ENCODE measurements at regions not wholly inside any gene's neighbourhood (a gene's known extent, or its start where the extent isn't known, plus 50 kb on each side); places are given as distances from the start of the nearest gene placed in this dataset.

GRCh38 chr9:88828492-88828974 lies 162.7 kb upstream of the S1PR3 start:
- Histone ChIP-seq H3K14ac (ENCODE audit: insufficient read depth, low read length) (no peak overlapping the region), H3K56ac (ENCODE audit: insufficient read length, low read depth, low read length) (no peak overlapping the region), H2BK120ac (ENCODE audit: low read depth, low read length, poor library complexity, severe bottlenecking) (no peak overlapping the region), H2BK15ac (ENCODE audit: low read depth, low read length) (no peak overlapping the region), H3K79me2 (ENCODE audit: insufficient read depth, low read length) (no peaks in the 10 kb centered on the region), H3K27ac (ENCODE audit: insufficient read length, low read depth, low read length) (no peak overlapping the region), H2AFZ (ENCODE audit: low read length) (no peak overlapping the region), H4K8ac (replicated peaks; ENCODE audit: insufficient read length, low read depth, low read length) (no peak overlapping the region), H3K18ac (ENCODE audit: insufficient read length, low read depth, low read length) (no peak overlapping the region), H3K9ac (ENCODE audit: extremely low read depth, insufficient read length, low read length) (no peak overlapping the region), H3K23me2 (ENCODE audit: insufficient read length, low read depth, low read length, poor library complexity, severe bottlenecking) (no peaks in the 10 kb centered on the region), H3K27me3 (ENCODE audit: insufficient read depth, low read length) (no peaks in the 10 kb centered on the region), H4K20me1 (ENCODE audit: control insufficient read depth, insufficient read depth, insufficient read length) (no peaks in the 10 kb centered on the region), H3K9me3 (ENCODE audit: control insufficient read depth, low read depth, low read length) (no peaks in the 10 kb centered on the region), H2BK20ac (ENCODE audit: low read depth, low read length, poor library complexity, severe bottlenecking) (no peak overlapping the region), H3K4ac (ENCODE audit: low read depth, low read length) (no peak overlapping the region), H3T11ph (ENCODE audit: low read length) (no peak overlapping the region), H2BK5ac (ENCODE audit: insufficient read length, low read length) (no peak overlapping the region), H3K23ac (ENCODE audit: insufficient read length, low read depth, low read length) (no peak overlapping the region), H3K4me1 (ENCODE audit: insufficient read depth, low read length) (no peaks in the 10 kb centered on the region; the same call in 1 of the 2 replicates), H2AK5ac (ENCODE audit: insufficient read length, low read length) (no peak overlapping the region), H3K4me2 (ENCODE audit: insufficient read depth, insufficient read length, low read length) (no peak overlapping the region), H4K91ac (ENCODE audit: insufficient read length, low read depth, low read length) (no peak overlapping the region), H3K79me1 (ENCODE audit: insufficient read depth, low read depth, low read length, poor library complexity, severe bottlenecking) (no peaks in the 10 kb centered on the region), H4K5ac (ENCODE audit: insufficient read length, low read depth, low read length) (no peak overlapping the region), H2BK12ac (ENCODE audit: insufficient read length, low read depth, low read length) (no peak overlapping the region)
- Mint-ChIP-seq H3K36me3 (ENCODE audit: insufficient read depth in 1 of 3, low read depth in 3 of 3) (peaks cover 0 to 6% (median 3%) of the 10 kb centered on the region in 3 experiments; a peak in 4 of 7 replicates), H3K27me3 (ENCODE audit: low read depth) (peaks cover 5% of the 10 kb centered on the region; the same call in 1 of the 2 replicates), H3K4me1 (peaks cover 10% of the 10 kb centered on the region in 2 experiments), H3K9me3 (peaks cover 3 to 7% of the 10 kb centered on the region in 2 experiments; a peak in 3 of 5 replicates), H3K4me3 (no peak overlapping the region), H3K27ac (no peak overlapping the region)
- DNase-seq: no peak
- TF ChIP-seq CTCF (conservative IDR thresholded peaks at IDR 0.05): no peak
- WGBS (ENCODE audit: extremely low coverage, insufficient read length, low lambda C conversion rate): no CpG with 5 or more reads among the region's 4 CpGs

All from H9 (cell line).